Activated CD4-positive, alpha-beta T cell treated with anti-CD3 and anti-CD28 coated beads, Interleukin-10, Interleukin-2, amounts not matched to agents 100 ng/mL and 50 ng/mL, durations not matched to agents 16 hours and 8 hours (primary cell): ENCODE measurements at regions not wholly inside any gene's neighbourhood (a gene's known extent, or its start where the extent isn't known, plus 50 kb on each side); places are given as distances from the start of the nearest gene placed in this dataset.

Source experiments
- DNase-seq: peaks from one replicate; pipeline ENCODE4 v3.0.0-alpha.2; 2020

DNA sequence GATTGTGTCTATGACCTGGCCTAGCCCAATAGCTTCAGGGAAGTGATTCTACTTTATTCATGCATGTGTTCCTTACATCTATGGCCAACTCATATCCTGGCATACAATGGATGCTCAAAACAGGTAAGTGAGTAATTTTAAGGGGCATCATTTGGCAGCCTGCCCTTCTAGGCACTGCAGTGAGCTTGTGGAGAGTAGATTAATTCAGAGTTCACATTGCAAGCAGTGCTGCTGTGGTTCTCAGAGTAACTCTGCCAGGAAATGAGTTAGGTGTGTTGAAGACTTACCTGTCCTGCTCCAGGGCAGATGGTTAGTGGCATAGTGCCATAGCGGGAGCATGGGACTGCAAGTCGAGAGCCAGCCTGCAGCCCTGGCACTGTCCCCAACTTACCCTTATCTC, 158.0 kb downstream of the SCP2D1 start:
- DNase-seq: no peak

GRCh38 chr20:18972251-18972876, 158.8 kb downstream of the SCP2D1 start:
- DNase-seq: no peak

DNA sequence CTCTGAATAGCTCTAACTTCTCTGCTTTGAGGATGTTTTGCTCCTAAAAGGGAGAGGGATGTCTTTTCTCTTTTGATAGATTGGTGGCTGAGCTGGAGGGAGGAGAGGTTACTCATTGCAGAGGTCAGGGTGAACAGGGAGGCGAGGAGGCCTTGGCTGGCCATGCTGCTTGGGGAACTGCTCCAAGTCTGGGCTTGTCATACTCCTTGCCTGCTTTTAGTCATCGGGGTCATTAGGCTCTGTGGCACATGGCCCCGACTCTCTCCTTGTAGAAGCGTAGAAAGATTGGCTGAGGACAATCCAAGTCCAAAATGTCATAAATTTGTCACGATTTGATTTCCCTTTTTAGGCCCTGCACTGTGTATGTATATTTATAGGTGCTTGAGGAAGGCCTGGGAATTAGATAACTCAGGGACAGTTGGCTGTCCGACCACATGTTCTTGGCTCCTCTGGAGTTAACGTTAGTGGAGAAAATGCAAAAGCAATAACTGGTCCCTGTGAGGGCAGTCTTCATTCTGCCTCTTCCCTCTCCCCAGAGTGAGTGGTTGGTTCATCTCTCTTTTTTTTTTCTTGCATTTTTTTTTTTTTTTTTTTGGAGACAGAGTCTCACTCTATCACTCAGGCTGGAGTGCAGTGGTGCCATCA, 160.1 kb downstream of the SCP2D1 start:
- no peak for DNase-seq

- DNase-seq: no peak
Observed at GRCh38 chr20:18974660-18975059, 161.1 kb downstream of the SCP2D1 start.

DNA sequence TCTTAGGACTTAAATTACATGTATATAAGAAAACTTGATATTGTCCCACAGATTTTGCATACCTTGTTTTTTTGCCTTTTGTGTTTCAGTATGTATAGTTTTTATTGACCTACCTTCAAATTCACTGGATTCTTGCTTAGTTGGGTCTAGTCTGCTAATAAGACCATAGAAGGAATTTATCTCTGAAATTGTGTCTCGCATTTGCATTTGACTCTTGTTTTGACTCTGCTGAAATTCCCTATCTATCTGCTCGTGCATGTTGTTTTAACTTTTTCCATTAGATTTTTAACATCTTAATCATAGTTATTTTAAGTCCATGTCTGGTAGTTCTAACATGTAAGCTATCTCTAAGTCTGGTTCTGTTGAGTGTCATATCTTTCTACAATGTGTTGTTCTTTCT, 163.9 kb downstream of the SCP2D1 start:
- no peak for DNase-seq

GRCh38 chr20:18978311-18978710, 164.7 kb downstream of the SCP2D1 start:
- no peak for DNase-seq

- no peak for DNase-seq
Observed at GRCh38 chr20:18979132-18979531, 165.5 kb downstream of the SCP2D1 start.

- no peak for DNase-seq
Observed at GRCh38 chr20:18981962-18982539, 168.5 kb downstream of the SCP2D1 start.

GRCh38 chr20:18983796-18984195, 170.2 kb downstream of the SCP2D1 start:
- DNase-seq: no peak

DNA sequence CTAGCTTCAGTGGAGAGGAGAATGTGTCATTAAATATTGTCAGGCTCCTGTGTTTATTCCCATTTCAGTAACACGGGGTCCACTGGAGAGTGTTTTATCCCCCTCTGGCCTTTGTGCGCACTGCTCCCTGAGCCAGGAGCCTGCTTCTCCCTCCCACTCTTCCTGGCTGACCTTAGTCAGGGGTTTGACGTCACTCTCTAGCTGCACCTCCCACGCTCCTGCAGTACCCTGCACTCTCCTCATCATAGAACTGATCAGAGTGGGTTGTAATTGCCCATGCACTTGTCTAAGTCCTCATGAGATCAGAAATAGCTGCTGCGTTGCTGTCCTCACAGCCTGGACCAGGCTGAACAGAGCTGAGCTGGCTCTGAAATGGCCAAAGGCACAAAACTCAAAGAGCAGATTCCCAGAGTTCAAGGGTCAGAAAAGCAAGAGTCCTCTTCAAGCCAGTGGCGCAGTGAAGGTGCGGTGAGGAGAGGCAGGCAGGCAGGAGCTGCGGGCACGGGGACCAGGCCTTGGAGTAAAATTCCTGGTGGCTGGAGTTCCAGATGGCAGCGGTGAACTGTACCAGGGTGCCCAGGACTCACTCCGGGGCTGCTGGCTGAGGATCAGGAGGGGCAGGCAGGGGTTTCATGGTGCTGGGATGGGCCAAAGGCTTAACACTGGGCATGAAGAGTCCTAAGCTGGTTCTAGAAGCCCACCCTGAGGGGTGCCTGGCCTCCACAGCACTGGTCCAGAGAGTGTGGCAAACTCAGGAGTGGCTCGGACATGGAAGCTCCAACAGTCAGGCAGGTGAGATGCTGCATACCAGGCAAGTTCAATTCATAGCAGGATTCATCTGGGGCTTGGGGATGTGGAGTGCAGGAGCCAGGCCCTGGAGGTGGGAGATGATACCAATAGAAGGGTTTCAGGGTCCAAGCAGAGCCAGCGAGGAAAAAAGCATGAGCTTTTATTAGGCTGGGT, 170.9 kb downstream of the SCP2D1 start:
- no peak for DNase-seq

DNA sequence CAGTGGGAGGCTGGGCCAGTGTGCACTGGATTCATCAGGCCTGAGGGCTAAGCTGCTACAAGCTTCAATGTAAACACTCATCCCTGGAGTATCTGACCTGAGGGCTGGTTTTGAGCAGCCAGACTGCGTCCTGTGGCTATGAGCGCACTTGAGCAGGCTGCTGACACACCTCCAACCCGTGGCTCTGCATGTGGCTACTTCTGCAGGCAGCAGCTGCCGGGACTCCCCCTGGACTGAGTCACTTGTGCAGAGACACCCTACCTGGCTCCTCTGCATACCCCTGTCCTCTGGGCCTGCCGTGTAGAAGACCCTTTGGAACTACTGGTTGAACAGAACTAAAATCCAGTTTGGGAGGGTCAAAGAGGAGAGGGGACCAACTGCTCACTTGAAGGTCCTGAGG, 172.0 kb downstream of the SCP2D1 start:
- DNase-seq: no peak

DNA sequence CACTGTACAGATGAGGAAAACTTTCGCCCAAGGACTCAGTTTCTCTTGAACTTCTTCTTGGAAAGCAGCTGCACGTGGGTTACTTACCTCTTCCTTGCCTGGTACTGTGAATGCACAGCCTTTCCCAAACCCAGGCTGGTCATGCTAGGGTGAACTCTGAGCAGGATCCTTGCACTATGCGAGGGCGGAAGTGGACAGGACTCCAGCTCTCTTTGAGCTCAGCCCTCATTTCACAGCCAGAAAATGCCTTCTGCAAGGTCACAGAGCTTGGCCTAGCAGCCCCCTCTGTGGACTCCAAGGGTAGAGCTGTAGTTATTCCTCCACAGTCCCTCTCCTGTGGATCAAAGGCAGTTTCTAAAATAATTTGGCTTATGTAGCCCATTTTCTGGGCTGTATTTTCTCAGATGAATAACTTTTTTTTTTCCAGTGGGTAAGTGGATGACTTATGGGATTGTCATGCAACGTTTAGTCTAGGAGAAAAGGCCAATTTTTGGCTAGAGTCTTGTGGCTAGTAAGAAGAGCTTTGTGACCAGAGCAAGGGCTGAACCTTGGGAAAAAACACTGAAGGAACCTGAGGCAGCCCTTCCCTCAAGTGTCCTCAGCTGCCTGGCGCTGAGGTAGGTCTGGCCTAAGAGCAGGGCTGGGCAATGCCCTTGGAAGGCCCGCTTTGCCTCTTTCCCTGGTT, 172.7 kb downstream of the SCP2D1 start:
- DNase-seq: no peak

- no peak for DNase-seq
Observed at GRCh38 chr20:18986895-18987580, 173.5 kb downstream of the SCP2D1 start.

- DNase-seq: no peak
Observed at GRCh38 chr20:18987781-18988360, 174.3 kb downstream of the SCP2D1 start.

DNA sequence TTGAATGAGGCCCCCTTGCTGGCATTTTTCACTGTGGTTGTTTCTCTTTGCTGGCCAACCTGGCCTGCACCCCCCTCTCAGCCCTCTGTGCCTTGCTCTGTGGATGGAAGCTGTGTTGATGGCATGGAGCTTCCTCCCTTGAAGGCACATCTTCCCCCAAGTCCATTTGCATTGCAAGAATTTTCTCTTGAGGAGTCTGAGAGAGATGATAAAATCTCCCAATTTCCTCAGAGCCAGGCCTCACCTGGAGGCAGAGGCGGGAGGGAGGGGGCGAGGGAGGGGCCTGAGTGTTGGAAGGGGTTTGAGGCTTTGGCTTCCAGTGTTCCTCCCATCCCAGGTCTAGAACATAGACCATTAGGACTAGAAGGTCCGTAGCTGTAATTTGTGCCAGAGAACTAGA, 175.1 kb downstream of the SCP2D1 start:
- DNase-seq: no peak

- DNase-seq: no peak
Observed at GRCh38 chr20:18989736-18990474, 176.3 kb downstream of the SCP2D1 start.

- DNase-seq: no peak
Observed at GRCh38 chr20:18991012-18991411, 177.4 kb downstream of the SCP2D1 start.

DNA sequence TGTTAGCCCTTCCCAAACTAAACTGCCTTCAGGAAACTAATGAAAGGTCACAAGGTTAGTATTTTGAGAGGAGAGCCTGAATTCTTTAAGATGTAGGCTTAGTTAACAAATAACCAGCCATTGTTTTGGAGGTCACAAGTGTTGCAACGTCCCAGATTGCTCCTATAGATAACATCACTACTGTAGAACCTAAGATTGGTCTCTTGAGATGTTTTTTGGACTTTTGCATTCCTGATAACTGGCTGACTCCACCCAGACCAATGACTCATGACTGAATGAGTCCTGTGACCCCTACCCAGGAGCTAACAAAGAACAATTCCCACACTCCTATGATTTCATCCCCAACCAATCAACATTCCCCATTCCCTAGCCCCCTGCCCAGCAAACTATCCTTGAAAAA, 178.8 kb downstream of the SCP2D1 start:
- DNase-seq: no peak

DNA sequence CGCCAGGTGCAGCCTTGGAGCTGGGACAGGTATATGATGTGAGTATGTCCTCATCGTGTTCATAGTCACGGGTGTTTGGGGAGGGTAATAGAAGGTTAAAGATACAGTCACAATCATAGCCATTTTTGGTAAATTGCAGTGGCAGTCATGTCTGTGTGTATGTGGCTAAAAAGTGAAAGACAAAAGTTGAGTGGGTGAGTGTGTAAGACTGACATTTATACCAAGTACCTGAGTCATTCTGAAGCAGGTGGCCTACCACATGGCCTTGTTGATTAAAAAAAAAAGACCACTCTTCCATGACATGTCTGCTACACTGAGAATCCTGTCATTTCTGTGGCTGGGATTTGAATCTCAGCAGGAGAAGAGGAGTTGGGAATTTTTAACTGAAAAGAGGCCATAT, 181.9 kb downstream of the SCP2D1 start:
- DNase-seq: no peak

DNA sequence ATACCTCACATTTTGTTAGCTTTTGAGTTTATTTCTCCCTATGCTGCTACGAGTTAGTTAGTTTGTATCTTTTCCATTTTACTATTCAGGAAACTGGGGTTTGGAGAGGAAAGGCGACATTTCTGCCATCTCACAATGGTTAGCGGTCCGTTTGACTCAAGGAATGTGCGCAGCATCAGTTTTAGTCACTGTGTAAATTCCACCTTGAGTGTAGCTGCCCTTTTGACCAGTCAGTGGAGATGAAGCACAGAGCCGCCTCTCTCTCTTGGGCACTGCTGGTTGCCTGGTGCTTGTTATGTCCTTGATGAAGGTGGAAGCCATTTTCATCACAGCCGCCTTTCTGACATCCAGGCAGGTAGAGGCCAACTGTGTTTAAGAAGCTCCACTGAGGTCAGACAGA, 185.5 kb downstream of the SCP2D1 start:
- DNase-seq: no peak

GRCh38 chr20:19000078-19000477, 186.5 kb downstream of the SCP2D1 start:
- DNase-seq: no peak
